WI38 (cell line): ENCODE measurements at regions not wholly inside any gene's neighbourhood (a gene's known extent, or its start where the extent isn't known, plus 50 kb on each side); places are given as distances from the start of the nearest gene placed in this dataset.

ENCODE experiments used
- H3K4me3 ChIP-seq: 2 replicates; pipeline ENCODE4 v1.5.1; 2011; ENCODE audit warnings: low read depth, mild to moderate bottlenecking, control low read depth, low read length
- CTCF ChIP-seq: IDR thresholded peaks from 2 replicates; pipeline ENCODE4 v1.5.1; 2012; ENCODE audit warnings: low read depth, mild to moderate bottlenecking, control low read depth, low read length

- no peak overlapping the region for H3K4me3 ChIP-seq
- no peak for TF ChIP-seq CTCF
Observed at GRCh38 chr20:59453759-59454560, 150.4 kb upstream of the PHACTR3 start.

GRCh38 chr20:59455402-59456341, 148.7 kb upstream of the PHACTR3 start:
- TF ChIP-seq CTCF = no peak
- no peak overlapping the region for H3K4me3 ChIP-seq

- H3K4me3 ChIP-seq = no peak overlapping the region
- TF ChIP-seq CTCF = no peak
Observed at GRCh38 chr20:59456342-59457279, 147.7 kb upstream of the PHACTR3 start.

- no peak overlapping the region for H3K4me3 ChIP-seq
- TF ChIP-seq CTCF = no peak
Observed at GRCh38 chr20:59458645-59459044, 145.7 kb upstream of the PHACTR3 start.

GRCh38 chr20:59459586-59459985, 144.8 kb upstream of the PHACTR3 start:
- H3K4me3 ChIP-seq = no peak overlapping the region
- no peak for TF ChIP-seq CTCF

- no peak overlapping the region for H3K4me3 ChIP-seq
- no peak for TF ChIP-seq CTCF
Observed at GRCh38 chr20:59460352-59460751, 144.0 kb upstream of the PHACTR3 start.
